Fibroblast of mammary gland (primary cell): ENCODE measurements at regions not wholly inside any gene's neighbourhood (a gene's known extent, or its start where the extent isn't known, plus 50 kb on each side); places are given as distances from the start of the nearest gene placed in this dataset.
A peak's percentile ranks its signal among the peaks of the same experiment; 100 is the strongest.
"Not testable (repeated sequence)": the region's sequence is repeated elsewhere in the genome, so short reads cannot be mapped to it uniquely, and the experiment has no call there.

ENCODE experiments used
- DNase-seq: peaks from one replicate; pipeline ENCODE4 v3.0.0-alpha.2; 2010; ENCODE audit warnings: low read depth
- H3K4me3 ChIP-seq: 2 replicates; pipeline ENCODE4 v1.5.1; 2011; ENCODE audit warnings: low read depth, mild to moderate bottlenecking, low read length, moderate library complexity; ENCODE audit not compliant: control insufficient read depth
- CTCF ChIP-seq: conservative IDR thresholded peaks from 2 replicates; pipeline ENCODE4 v1.5.1; 2011; ENCODE audit warnings: low read depth, low read length, inconsistent platforms; ENCODE audit not compliant: control insufficient read depth, insufficient read depth

GRCh38 chr10:61818251-61818650, 83.2 kb upstream of the ARID5B start:
- not testable (repeated sequence) for H3K4me3 ChIP-seq, DNase-seq

GRCh38 chr10:61819208-61819607, 82.3 kb upstream of the ARID5B start:
- no peak for DNase-seq
- no peak overlapping the region for H3K4me3 ChIP-seq
- no peak for TF ChIP-seq CTCF

GRCh38 chr10:61821153-61821552, 80.3 kb upstream of the ARID5B start:
- DNase-seq = no peak
- no peak overlapping the region for H3K4me3 ChIP-seq
- TF ChIP-seq CTCF = no peak

GRCh38 chr10:61821693-61822092, 79.8 kb upstream of the ARID5B start:
- no peak overlapping the region for H3K4me3 ChIP-seq
- TF ChIP-seq CTCF = no peak
- no peak for DNase-seq

- TF ChIP-seq CTCF = no peak
- DNase-seq = no peak
- H3K4me3 ChIP-seq = no peak overlapping the region
Measured at GRCh38 chr10:61822096-61822495, 79.4 kb upstream of the ARID5B start.

GRCh38 chr10:61822781-61823230, 78.7 kb upstream of the ARID5B start:
- no peak overlapping the region for H3K4me3 ChIP-seq
- no peak for TF ChIP-seq CTCF
- peak; percentile 18 for DNase-seq

GRCh38 chr10:61825001-61825400, 76.5 kb upstream of the ARID5B start:
- H3K4me3 ChIP-seq = no peak overlapping the region
- no peak for DNase-seq
- TF ChIP-seq CTCF = no peak
